ENCODE measurements at regions not wholly inside any gene's neighbourhood (a gene's known extent, or its start where the extent isn't known, plus 50 kb on each side); places are given as distances from the start of the nearest gene placed in this dataset.
"Not testable (repeated sequence)": the region's sequence is repeated elsewhere in the genome, so short reads cannot be mapped to it uniquely, and the experiment has no call there.

- no peak for DNase-seq
These were observed 127.0 kb upstream of the F3 start for GRCh38 chr1:94668528-94668927.

DNA sequence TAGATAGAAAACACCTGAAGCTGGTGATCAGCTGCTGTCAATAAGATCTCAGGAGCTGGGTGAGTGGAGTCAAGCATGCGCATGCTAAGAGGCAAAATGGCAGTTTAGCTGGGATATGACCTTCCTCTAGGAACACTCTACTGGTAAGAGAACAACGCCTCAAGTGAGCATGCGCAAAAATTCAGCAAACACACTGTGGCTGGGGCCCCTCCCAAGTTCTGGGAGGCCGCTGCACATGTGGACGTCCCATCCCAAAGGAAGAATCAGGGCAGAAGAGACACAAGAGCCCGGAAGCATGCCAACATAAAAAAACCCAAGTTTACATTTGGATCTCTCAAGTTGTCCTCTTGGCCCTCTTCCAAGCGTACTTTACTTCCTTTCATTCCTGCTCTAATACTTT, 126.3 kb upstream of the F3 start:
- DNase-seq: no peak

DNA sequence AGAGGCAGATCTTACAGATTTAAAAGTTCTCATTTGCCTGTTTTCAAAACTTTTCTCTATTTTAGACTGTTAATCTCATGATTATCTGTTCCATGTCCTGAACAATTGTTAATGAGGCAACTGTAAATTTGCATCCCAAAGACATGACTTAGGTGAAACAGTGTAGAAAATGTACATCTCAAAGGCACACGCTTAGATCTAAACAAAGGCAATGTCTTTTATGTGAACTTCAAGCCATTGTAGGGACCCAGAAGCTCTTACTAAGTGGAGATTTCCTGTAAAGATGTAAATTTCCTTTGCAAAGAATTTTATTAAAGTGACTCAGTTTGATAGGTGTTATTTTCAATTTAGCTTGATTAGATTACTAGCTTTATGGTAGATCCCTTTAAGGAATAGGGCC, 125.2 kb upstream of the F3 start:
- no peak for DNase-seq

DNA sequence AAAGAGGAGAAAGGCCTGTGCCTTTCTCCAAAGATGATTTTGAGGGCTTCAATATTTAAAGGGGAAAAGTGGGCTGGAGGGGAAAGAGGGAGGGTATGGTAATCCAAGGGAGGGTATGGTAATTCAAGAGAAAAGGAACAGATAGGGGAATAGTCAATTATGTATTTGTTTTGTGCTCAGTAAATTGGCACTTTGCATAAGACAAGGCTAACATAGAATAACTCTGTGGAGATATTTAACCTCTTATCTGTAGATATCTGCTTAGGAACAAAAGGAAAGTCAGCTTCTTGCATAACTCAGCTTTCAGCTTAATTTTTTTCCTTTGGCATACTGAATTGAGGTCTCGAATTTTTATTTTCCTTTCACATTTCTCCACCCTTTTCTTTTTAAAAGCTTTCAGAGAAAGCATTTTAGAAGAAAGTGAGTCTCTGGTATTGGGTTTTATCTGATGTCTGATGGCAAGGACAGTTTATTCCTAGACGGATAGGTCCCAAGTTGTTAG, 119.9 kb upstream of the F3 start:
- no peak for DNase-seq

GRCh38 chr1:94660994-94661393, 119.4 kb upstream of the F3 start:
- no peak for DNase-seq

DNA sequence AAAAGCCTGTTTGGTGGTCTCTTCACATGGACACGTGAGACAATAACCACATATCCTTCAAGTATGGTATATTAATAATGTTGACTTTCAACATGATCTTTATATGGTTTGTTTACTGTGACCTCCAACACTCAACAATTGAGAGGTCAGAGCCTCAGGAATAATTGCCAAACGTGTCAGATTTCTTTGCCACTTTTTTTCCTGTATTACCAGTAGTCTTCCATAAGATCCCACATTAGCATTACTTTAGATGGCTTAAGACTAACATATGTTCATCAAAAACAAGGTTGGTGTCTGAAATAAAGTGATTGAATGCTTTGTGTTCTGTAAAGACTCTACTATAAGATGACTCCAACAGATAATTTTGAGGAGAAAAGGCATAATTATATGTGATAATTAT, 118.7 kb upstream of the F3 start:
- no peak for DNase-seq

DNA sequence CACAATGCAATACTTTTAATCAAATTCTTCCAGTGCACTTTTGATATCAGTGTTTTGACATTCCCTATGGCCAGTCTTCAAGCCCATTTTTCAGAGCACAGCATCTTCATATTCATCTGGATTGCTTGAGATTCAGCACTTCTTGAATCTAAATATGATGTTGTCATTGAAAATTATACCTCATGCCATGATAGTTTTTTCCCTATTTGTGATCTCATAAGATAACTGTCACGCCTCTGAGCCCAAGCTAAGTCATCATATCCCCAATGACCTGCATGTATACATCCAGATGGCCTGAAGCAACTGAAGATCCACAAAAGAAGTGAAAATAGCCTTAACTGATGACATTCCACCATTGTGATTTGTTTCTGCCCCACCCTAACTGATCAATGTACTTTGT, 117.6 kb upstream of the F3 start:
- not testable (repeated sequence) for DNase-seq

GRCh38 chr1:94658221-94658620, 116.7 kb upstream of the F3 start:
- DNase-seq: no peak

DNA sequence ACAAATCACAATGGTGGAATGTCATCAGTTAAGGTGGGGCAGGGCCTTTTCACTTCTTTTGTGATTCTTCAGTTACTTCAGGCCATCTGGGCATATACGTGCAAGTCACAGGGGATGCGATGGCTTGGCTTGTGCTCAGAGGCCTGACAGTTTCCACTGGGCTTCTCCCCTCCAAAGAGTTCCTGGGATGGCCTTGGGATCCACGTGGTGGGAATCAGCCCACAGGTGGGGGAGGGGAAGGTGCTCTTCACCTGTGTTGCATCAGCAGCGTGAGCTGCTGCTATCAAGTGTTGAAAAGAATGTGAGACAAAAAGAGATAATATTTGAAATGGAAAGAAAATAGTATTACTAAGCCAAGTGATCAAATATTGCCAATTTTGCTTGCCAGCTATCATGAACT, 116.2 kb upstream of the F3 start:
- not testable (repeated sequence) for DNase-seq

DNA sequence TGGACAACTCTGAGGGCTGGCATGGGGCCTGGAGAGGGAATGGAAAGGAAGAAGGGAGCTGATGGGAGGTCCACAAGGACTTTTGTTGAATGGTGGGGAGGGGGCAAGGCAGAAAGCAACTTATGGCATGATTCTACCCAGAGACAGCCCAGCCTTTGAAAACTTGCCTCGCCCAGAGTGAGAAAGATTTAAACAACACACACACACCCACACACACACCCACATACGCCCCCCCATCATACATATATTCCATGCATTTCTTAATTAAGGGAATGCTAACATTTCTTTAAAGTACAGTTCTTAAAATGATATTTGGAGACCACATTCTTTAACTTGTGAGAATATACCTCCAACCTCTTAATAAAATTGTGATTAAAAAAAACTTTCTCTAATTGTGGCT, 115.4 kb upstream of the F3 start:
- DNase-seq: no peak

GRCh38 chr1:94654919-94655318, 113.4 kb upstream of the F3 start:
- DNase-seq: no peak

- DNase-seq: no peak
These were observed 112.9 kb upstream of the F3 start for GRCh38 chr1:94654459-94654858.

DNA sequence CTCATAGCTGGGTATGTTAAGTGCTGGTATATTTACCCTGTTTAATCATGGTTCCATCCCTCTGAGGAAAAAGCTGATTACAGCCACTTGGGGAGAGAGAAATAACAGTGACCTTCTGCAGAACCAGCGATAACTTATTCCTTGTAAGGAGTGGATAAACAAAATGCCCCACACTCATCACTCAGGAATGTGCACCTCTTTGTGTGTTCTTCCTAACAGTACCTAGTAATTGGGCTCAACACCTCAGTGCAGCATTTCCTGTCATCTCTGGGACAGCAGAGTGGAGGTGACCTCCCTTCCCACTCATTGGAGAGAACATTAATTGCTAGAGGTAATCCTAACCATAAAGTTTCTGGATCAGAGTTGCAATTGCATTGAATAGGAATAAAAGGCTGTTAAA, 112.5 kb upstream of the F3 start:
- no peak for DNase-seq

DNA sequence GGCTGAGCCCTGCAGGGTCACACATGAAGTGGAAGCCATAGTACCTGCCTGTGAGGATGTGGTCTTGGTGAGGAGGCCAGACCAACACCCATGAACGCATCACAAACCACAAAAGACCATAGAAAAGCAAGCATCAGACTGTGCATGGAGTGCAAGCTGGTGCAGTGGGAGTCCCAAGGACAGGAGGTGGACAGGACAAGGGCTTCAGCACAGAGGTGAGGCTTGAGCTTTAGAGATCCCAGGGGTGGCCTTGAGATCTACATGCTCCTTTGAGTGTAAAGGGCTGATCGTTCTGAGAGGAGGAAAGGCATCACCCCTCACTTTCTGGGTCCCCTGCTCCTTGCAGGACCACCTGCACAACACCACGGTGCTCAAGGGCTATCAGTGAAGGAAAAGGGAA, 111.9 kb upstream of the F3 start:
- DNase-seq: no peak

DNA sequence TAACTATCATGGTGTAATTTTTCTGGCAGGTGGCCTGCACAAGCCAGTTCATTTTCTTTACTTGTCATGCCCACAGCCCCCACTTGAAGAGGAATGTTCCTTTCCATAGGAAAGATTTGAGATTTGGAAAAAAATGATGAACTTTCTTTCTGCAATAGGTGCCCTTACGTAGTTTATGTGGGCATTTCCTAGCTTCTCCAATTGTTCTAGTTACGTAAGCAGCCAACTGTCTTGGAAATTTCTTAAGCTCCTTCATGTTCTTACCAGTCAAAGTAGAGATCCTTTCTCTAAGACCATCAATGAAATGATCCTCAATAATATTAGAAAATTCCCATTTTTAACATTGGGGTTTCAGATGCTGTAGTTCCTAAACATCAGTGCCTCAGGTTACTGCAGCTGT, 109.5 kb upstream of the F3 start:
- DNase-seq: no peak

DNA sequence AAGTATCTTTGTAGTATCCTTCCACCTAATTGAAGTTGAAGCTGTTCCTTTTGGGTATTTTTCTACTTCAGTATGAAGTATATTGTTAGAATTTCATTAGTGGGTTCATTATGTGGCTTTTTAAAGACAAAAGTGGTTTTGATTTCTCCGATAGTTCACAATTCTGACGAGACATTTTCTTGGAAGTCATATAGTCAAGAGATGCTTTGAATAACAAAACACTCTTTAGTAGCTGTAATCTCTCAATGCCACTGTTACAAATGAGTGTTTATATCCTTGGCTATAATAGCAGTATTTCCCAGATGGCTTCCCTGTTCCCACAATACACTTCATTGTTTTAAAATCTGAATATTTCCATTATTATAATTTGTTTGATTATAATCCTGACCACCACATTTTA, 108.7 kb upstream of the F3 start:
- DNase-seq: no peak

DNA sequence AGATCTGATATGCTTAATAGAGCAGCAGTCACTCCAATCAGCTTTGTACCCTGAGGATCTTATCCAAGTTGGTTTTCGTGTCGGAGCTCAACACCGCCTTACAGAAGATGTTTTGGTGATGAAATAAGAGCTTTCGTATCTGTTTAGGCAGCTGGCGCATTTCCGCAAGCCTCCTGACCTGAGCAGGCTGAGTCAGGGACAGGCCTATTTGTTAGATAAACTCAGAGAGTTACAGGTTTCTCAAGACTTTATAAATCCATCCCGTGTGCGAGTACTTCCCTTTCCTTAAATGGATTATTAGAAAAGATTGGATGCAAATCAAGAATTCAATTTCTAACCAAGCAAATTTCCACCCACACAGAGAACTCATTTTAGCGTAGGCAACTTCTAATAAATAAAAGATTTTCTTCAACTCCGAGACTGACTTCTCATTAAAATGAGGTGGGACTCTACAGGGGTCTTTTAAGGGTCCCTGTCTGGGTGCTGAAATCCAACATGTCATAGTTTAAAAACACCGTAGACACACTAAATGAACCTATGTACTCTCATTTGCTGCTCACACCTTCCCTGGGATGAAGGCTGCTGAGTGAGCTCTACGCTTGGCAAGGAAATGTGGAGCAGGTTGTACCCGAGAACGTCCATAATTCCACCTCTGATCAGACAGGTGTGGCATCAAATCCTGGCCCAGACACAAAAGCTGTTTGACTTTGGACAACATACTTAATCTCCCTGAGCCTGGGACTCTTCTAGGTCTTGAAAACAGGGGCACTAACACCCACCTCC, 106.9 kb upstream of the F3 start:
- DNase-seq: no peak

DNA sequence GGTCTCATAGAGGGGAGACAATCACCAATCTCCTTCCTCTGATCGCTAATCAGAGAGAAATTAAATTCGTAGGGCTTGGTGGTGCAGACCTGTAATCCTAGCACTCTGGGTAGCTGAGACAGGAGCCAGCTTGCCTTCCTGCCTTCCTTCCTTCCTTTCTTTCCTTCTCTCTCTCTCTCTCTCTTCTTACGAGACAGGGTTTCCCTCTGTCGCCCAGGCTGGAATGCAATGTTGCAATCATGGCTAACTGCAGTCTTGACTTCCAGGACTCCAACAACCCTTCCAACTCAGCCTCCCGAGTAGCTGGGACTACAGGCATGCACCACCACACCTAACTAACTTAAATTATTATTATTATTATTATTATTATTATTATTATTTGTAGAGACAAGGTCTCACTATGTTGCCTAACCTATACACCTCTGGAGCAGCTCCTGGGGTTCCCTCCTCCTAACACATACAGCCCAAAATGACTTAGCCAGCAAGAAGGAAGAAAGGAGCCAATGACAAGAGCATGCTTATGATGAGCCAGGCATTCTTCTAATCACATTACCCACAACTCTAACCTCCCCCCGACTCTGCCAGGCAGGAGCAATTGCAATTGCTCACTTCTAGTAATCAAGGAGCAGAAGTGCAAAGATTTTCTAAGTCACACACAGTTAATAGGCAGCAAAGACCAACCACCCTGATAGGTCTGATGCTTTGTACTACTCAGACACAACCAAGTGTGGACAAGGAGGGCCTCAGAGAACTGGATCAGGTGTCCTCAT, 105.4 kb upstream of the F3 start:
- DNase-seq: no peak

DNA sequence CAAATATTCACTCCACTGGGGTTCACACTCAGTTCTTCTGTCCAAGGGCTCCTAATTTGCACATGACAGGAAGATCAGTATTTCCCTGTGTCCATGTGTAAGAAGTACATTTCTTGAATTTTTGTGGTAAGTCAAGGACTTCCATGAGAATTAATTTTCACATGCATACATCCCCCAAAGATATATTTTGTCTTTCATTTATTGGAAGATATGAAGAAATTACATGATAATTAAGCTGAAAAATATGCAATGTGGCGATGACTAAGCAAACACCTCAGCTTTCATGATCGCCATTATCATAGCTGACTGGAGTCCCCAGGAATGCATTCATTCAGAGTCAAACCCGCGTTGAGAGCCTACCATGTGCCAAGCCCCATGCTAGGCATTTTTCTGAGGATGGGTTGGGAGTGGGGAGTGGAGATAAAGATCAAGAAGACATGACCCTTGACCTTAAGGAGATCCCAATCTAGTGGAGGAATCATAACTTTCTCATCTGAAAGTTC, 104.6 kb upstream of the F3 start:
- no peak for DNase-seq

DNA sequence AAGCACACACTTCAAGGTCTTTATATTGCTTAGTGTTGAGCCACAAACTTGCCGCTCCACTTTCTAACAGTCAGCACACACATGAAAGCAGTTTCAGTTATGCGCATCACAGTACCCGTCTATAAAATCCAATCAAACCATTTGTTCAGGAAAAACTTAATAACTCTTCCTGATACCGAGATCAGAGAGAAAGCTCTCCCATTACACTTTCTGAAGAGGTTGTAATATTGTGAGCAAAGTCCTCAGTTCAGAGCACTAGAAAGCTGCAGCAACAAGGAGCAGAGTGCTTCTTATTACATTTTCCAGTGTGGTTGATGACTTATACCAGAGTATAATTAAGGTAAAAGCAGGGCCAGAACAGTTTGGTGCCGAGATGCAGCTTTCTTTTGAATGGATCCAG, 102.8 kb upstream of the F3 start:
- DNase-seq: no peak

DNA sequence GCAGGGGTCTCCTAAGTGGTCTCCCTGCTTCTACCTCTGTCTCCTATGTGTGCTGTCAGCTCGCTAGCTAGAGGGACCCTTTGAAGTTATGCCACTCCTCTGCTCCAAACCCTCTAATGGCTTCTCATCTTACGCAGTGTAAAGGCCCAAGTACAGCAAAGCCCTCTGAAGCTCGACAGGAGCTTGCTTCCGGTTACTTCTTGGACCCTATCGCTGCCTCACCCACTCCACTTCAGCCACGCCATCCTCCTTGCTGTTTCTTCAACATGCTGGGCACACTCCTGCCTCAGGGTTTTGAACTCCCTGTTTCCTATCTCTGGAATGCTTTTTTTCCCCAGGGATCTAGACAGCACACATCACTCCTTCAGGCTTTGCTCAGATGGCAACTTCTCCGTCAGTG, 102.3 kb upstream of the F3 start:
- DNase-seq: no peak

DNA sequence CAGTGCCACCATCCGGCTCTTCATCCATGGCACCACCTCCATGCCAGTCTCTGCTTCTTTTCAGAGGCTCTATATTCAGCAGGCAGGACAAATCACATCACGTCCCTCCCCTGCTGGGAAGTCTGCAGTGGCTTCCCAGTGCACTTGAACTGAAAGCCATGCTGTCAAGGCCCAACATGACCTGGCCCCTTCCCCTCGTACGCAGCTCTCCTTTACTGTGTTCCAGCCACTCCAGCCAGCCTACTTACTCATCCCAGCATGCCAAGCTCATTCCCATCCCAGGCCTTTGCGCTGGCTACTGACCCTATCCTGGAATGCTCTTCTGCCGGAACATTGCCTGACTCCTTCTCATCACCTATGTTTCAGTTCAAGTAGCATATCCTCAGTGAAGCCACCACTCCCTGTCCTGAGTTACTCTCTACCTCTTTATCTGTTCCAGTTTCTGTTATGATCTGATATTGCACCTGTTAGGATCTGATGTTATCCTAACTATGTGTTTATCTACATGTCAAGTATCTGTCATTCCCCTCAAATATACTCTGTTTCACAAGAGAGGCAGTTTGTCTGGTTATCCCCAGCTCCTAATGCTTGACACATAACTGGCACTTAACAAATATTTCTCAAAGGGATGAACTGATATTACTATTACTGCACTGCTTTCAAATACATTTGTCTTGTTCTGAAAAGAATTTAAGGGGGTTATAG, 101.2 kb upstream of the F3 start:
- DNase-seq: no peak

DNA sequence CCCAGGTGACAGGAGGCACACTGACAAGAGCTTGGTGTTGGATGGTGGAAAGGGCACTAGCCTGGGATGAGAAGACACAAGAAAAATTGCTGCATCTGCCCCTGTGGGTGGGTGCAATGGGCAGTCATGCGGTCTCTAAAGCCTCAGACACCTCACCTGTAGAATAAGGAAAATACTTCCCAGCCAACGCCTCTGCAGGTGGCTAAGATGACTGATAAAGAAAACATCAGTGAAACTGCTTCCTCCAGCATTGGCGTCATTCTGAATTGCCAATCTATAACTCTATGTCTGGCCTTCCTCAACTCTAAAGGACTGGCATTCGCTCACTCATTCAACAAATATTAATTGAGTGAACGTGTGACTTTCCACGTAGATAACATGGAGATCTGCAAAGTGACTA, 100.4 kb upstream of the F3 start:
- DNase-seq: no peak

- no peak for DNase-seq
These were observed 98.6 kb upstream of the F3 start for GRCh38 chr1:94640125-94640524.
